ENCODE measurements at regions not wholly inside any gene's neighbourhood (a gene's known extent, or its start where the extent isn't known, plus 50 kb on each side); places are given as distances from the start of the nearest gene placed in this dataset.
"Not testable (repeated sequence)": the region's sequence is repeated elsewhere in the genome, so short reads cannot be mapped to it uniquely, and the experiment has no call there.

- Histone ChIP-seq H3K4me1 (ENCODE audit: control insufficient read depth, low read depth, low read length) (no peaks in the 10 kb centered on the region), H3K9me3 (ENCODE audit: control insufficient read depth, low read depth, low read length) (no peaks in the 10 kb centered on the region), H3K36me3 (ENCODE audit: control insufficient read depth, low read depth, low read length) (no peaks in the 10 kb centered on the region), H3K4me3 (ENCODE audit: low read length) (no peak overlapping the region), H3K27me3 (ENCODE audit: control insufficient read depth, insufficient read depth, low read length) (peaks cover 80% of the 10 kb centered on the region), H3K9ac (ENCODE audit: low read length) (no peak overlapping the region), H3K27ac (ENCODE audit: low read length) (no peak overlapping the region)
Observed at GRCh38 chr1:228546541-228547463, 59.6 kb downstream of the RNF187 start.

- H3K9ac ChIP-seq (ENCODE audit: low read length): no peak overlapping the region
- H3K36me3 ChIP-seq (ENCODE audit: control insufficient read depth, low read depth, low read length): no peaks in the 10 kb centered on the region
- H3K4me3 ChIP-seq (ENCODE audit: low read length): no peak overlapping the region
- no peaks in the 10 kb centered on the region for H3K4me1 ChIP-seq (ENCODE audit: control insufficient read depth, low read depth, low read length)
- H3K27ac ChIP-seq (ENCODE audit: low read length): no peak overlapping the region
- no peaks in the 10 kb centered on the region for H3K9me3 ChIP-seq (ENCODE audit: control insufficient read depth, low read depth, low read length)
- peaks cover 80% of the 10 kb centered on the region for H3K27me3 ChIP-seq (ENCODE audit: control insufficient read depth, insufficient read depth, low read length)
Observed at GRCh38 chr1:228547464-228547792, 60.2 kb downstream of the RNF187 start.

DNA sequence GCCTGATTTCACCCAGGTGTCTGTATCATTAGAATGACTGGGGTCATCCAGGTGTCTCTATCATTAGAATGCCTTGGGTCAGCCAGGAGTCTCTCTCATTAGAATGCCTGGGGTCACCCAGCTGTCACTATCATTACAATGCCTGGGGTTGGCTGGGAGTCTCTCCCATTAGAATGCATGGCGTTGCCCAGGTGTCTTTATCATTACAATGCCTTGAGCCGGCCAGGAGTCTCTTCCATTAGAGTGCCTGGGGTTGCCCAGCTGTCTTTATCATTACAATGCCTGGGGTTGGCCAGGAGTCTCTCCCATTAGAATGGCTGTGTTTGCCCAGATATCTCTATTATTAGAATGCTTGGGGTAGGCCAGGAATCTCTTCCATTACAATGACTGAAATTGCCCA lies 61.6 kb downstream of the RNF187 start:
- H3K27ac ChIP-seq (ENCODE audit: low read length): no peak overlapping the region
- peaks cover 88% of the 10 kb centered on the region for H3K27me3 ChIP-seq (ENCODE audit: control insufficient read depth, insufficient read depth, low read length)
- H3K9ac ChIP-seq (ENCODE audit: low read length): no peak overlapping the region
- no peaks in the 10 kb centered on the region for H3K9me3 ChIP-seq (ENCODE audit: control insufficient read depth, low read depth, low read length)
- no peak overlapping the region for H3K4me3 ChIP-seq (ENCODE audit: low read length)
- no peaks in the 10 kb centered on the region for H3K4me1 ChIP-seq (ENCODE audit: control insufficient read depth, low read depth, low read length)
- H3K36me3 ChIP-seq (ENCODE audit: control insufficient read depth, low read depth, low read length): no peaks in the 10 kb centered on the region

DNA sequence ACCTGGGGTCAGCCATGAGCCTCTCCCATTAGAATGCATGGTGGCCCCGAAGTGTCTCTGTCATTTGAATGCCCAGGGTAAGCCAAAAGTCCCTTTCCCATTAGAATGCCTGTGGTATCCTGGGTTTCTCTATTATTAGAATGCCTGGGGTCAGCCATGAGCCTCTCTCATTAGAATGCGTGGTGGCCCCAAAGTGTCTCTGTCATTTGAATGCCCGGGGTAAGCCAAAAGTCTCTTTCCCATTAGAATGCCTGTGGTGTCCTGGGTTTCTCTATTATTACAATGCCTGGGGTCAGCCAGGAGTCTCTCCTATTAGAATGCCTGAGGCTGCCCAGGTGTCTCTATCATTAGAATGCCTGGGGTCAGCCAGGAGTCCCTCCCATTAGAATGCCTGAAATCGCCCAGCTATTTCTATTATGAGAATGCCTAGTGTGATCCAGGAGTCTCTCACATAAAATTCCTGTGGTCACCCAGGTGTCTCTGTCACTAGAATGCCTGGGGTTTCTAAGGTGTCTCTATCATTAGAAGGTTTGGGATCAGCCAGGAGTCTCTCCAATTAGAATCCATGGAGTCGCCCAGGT lies 65.5 kb downstream of the RNF187 start:
- Histone ChIP-seq H3K9me3 (ENCODE audit: control insufficient read depth, low read depth, low read length) (no peaks in the 10 kb centered on the region), H3K4me3 (ENCODE audit: low read length) (no peak overlapping the region), H3K9ac (ENCODE audit: low read length) (no peak overlapping the region), H3K36me3 (ENCODE audit: control insufficient read depth, low read depth, low read length) (no peaks in the 10 kb centered on the region), H3K27ac (ENCODE audit: low read length) (no peak overlapping the region), H3K27me3 (ENCODE audit: control insufficient read depth, insufficient read depth, low read length) (peaks cover 75% of the 10 kb centered on the region), H3K4me1 (ENCODE audit: control insufficient read depth, low read depth, low read length) (no peaks in the 10 kb centered on the region)

DNA sequence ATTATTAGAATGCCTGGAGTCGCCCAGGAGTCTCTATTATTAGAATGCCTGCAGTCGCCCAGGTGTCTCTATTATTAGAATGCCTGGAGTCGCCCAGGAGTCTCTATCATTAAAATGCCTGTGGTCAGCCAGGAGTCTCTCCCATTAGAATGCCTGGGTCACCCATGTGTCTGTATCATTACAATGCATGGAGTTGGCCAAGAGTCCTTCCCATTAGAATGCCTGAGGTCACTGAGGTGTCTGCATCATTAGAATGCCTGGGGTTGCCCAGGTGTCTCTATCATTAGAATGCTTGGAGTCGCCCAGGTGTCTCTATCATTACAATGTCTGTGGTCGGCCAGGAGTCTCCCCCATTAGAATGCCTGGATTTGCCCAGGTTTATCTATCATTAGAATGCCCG lies 66.9 kb downstream of the RNF187 start:
- no peaks in the 10 kb centered on the region for H3K9me3 ChIP-seq (ENCODE audit: control insufficient read depth, low read depth, low read length)
- no peaks in the 10 kb centered on the region for H3K36me3 ChIP-seq (ENCODE audit: control insufficient read depth, low read depth, low read length)
- no peaks in the 10 kb centered on the region for H3K4me1 ChIP-seq (ENCODE audit: control insufficient read depth, low read depth, low read length)
- H3K27ac ChIP-seq (ENCODE audit: low read length): no peak overlapping the region
- H3K4me3 ChIP-seq (ENCODE audit: low read length): no peak overlapping the region
- no peak overlapping the region for H3K9ac ChIP-seq (ENCODE audit: low read length)
- peaks cover 70% of the 10 kb centered on the region for H3K27me3 ChIP-seq (ENCODE audit: control insufficient read depth, insufficient read depth, low read length)

- no peaks in the 10 kb centered on the region for H3K9me3 ChIP-seq (ENCODE audit: control insufficient read depth, low read depth, low read length)
- H3K36me3 ChIP-seq (ENCODE audit: control insufficient read depth, low read depth, low read length): no peaks in the 10 kb centered on the region
- peaks cover 60% of the 10 kb centered on the region for H3K27me3 ChIP-seq (ENCODE audit: control insufficient read depth, insufficient read depth, low read length)
- H3K4me1 ChIP-seq (ENCODE audit: control insufficient read depth, low read depth, low read length): no peaks in the 10 kb centered on the region
- no peak overlapping the region for H3K9ac ChIP-seq (ENCODE audit: low read length)
- H3K27ac ChIP-seq (ENCODE audit: low read length): no peak overlapping the region
- no peak overlapping the region for H3K4me3 ChIP-seq (ENCODE audit: low read length)
Observed at GRCh38 chr1:228555074-228555994, 68.2 kb downstream of the RNF187 start.

GRCh38 chr1:228556634-228557430 lies 69.7 kb downstream of the RNF187 start:
- H3K4me1 ChIP-seq (ENCODE audit: control insufficient read depth, low read depth, low read length); H3K4me3 ChIP-seq (ENCODE audit: low read length); H3K36me3 ChIP-seq (ENCODE audit: control insufficient read depth, low read depth, low read length); H3K27ac ChIP-seq (ENCODE audit: low read length); H3K9ac ChIP-seq (ENCODE audit: low read length); H3K9me3 ChIP-seq (ENCODE audit: control insufficient read depth, low read depth, low read length): not testable (repeated sequence)
- H3K27me3 ChIP-seq (ENCODE audit: control insufficient read depth, insufficient read depth, low read length): peaks cover 45% of the 10 kb centered on the region
